ENCODE measurements at regions not wholly inside any gene's neighbourhood (a gene's known extent, or its start where the extent isn't known, plus 50 kb on each side); places are given as distances from the start of the nearest gene placed in this dataset.
"Not testable (repeated sequence)": the region's sequence is repeated elsewhere in the genome, so short reads cannot be mapped to it uniquely, and the experiment has no call there.

DNA sequence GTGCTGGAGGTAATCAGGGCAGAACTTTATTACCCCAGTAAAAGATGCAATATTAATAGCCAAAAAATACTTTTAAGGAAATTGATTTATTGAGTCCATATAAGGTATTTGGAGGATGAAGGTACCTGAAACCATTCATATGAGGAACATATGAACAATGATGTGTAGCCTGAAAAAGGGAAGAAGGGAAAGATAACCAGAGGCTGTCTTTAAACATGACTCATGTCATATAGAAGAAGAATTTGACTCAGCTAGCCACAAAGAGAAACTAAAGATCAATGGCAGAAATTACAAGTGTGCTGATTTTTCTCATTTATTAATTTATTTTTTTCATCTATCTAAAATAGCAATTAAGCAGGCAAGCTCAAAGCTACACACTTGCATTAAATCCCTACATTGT, 136.2 kb upstream of the DUSP10 start:
- DNase-seq (ENCODE audit: low spot score): no peak

DNA sequence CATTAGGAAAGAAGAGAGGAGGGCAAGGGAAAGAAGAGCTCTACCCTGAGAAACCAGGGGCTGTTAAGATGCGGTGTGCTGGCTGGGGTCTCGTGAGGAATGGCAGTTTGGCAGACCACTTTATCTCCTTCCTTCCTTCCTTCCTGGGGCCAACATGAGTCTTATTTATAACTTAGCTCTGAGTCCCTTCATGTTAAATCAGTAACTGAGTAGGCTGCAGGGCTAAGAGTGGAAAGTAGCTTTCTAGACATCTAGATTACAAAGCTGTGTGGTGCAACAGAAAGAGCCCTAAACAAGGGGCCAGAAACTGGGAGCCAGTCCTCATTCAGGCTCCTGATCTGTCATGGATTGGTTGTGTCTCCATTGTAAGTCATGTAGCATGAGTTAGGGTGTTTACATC, 135.4 kb upstream of the DUSP10 start:
- no peak for DNase-seq (ENCODE audit: low spot score)

DNA sequence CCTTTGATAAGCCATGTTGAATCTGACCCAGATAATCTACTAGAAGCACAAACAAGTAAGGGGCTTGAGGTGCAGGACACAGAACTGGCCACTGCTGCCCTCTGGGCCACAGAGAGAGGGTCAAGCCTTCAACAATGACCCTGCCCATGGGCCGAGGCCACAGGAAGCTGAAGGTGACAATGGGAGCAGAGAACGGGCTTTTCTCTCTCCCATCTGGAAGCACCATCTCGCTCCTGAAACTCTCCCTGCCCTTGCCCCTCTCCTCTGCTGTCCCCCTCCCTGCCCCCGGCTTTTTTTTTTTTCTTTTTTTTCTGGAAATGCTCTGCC, 133.1 kb upstream of the DUSP10 start:
- DNase-seq (ENCODE audit: low spot score): no peak

DNA sequence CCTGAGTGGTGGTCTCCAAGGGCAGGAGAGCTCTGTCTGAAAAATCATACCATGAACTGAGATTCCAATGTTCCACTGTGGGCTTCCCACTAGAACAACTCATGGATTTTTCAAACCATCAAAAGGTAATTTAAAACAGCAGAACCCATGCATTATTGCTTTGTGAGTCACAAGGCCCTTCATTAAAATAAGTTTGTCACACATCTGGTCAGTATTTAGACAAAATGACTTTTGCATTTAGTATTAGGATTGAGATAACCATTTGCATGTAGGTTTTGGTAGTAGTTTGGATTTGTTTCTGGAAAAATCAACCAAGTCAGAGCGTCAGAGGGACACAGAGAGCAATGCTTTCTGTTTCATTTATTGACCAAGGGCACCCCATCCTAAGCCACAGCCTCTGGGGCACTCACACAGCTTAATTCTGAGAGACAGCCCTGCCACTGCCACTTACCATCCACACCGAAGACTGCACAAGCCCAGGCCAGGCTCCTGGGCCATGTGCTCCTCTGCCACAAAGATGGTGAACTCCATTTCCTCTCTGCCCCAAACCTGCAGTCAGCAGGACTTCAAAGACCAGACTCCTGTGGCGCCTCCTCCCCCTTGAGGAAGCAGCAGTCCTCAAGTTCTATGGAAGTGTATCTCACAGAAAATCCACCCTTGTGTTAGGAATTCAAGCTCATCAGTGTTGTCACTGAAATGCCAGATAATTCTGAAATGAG, 132.6 kb upstream of the DUSP10 start:
- peak; percentile 42 for DNase-seq (ENCODE audit: low spot score)

DNA sequence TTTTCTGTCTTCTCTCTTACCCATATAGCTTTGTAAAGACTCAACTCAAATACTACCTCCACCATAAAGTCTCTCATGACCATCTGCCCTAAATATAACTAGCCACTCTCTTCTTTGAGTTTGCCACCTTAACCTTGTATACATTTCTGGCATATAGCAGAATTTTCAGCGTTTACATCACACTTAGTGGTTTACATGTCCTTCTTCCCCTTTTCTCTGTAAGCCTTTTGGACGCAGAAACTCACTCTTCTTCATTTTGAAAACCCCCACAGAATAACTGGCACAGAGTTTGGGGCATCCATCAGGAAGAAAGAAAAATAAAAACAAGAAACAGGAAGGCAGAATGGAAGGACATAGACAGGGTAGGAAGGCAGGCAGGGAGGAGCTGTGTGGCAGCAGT, 131.8 kb upstream of the DUSP10 start:
- DNase-seq (ENCODE audit: low spot score): no peak

DNA sequence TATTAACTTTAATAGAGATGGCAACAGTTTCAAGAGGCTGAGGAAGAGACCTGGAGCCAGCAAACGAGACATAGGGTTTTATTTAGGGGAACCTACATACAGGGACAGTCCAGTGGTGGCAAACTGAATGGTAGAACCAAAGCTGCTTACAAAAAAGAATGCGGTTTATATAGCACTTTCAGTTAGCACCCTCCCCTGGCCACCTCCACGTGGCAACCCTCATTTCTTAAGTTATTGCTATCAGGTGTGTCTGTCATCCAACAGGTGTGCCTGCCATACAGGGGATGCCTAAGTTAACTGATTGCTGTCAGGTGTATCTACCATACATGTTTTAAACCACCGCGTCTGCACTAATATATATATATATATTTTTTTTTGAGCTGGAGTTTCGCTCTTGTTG, 129.2 kb upstream of the DUSP10 start:
- no peak for DNase-seq (ENCODE audit: low spot score)

DNA sequence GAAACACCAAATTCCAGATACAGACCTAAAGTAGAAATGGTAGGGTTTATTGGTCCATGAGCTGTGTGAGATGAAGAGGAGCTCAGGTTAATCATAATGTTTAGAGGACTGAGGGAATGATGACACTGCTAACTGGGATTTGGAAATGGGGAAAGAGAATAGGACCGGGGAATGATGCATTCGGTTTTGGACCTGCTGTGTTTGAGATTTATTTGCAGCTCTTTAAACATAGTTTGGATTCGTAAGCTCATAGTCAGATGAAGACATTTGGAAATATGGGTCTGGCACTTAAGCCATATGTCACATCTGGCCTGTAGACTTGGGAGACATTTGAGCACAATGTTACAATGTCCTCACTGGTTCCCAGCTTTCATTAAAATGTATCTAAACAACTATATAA, 127.9 kb upstream of the DUSP10 start:
- DNase-seq (ENCODE audit: low spot score): peak; percentile 69

DNA sequence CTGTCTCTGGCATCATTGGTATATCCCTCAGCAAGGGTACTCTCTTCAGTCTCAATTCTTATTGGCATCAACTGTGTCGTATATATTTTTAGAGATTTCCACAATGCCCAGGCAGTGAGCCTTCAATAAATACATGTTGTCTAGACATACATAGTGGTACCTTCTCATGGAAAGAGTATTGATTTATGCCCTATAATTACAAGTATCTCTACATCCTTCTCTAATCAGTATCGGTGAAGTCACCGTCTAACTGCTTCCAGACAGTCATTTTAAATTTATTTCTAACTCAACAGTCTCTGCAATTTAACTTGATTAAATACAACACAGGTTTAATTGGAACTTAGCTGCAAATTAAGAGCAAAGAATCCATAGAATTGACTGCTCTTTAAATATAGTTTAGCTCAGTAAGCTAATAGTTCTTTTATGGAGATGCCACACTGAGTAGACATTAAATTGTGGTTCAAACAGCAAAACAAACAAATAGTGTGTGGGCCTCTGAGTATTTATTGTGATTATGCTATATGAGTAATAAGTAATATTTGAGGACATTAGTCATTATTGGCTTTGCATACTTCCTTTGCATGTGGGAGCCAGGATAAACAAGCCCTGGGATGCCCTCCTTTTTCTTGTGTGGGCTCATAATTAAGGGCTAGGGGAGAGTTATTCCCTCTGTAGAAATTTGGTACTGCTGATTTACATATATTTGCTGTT, 126.9 kb upstream of the DUSP10 start:
- DNase-seq (ENCODE audit: low spot score): peak; percentile 47

DNA sequence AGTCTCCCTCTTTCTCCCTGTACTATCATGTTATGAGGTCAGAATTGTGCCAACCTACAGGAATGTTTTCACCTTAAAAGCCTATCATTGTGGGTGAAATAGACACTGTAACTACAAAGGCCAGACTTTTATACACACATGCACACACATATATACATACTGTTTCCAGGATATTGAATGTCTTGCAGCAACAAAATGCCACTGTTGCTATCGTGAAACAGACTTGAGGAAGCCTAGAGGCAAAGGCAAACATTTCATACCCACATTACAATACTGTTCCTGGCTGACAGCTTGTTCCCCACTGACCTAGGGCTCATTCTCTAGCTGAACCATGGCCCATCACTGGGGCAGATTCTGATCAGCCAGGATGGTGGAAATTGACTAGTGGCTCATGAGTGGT, 125.1 kb upstream of the DUSP10 start:
- DNase-seq (ENCODE audit: low spot score): no peak

DNA sequence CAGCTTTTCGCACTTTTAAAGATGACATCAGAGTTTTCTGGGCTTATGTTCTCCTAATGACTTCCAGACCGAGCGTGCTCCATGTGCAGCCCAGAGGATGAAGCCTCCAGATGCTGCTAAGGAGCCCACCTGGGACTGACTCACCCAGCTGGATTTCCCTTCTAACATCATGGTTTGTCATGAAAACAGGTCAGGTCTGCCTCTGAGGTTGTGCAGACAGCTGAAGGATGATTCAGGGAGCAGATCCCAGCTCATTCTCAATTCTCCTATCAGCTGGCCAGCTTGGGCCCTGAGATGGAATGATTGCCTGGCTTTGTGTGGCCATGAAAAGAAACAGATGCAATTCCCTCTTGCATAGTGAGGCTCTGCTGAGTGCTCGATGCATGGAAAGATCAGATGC, 123.9 kb upstream of the DUSP10 start:
- DNase-seq (ENCODE audit: low spot score): no peak

DNA sequence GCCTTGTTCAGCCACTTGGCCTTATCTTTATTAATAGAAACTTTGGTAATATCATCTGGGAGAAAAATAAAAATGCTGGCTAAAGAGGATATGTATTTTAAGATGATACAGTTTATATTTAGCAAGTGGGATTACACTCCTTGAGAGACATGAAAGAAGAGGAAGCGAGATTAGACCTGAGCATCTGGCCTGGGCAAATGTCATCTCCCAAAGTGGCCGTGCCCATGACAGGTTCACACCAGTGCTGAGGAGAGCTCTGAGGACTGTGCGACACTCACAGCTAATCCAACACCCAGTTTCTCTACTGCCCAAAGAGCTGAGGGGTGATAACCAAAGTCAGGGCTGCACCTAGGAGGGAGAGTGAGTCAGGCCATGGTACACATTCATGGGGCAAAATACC, 121.7 kb upstream of the DUSP10 start:
- no peak for DNase-seq (ENCODE audit: low spot score)

DNA sequence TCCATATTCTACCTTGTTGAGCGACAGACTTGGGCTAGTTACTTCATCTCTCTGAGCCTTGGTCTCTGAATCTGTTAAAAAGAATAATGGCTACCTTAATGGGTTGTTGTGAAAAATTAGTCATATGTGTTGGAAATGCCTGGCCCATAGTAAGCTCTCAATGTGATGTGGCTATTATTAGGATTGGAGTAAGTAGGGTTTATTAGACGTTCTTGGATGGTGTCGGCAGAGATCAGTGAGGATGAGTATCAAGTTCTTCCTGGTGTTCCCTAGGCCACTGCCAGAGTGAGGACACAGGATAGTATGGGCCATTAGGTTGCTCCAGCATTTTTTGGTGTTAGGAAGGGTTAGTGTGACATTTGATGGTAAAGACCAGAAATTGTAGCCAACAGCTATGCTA, 121.1 kb upstream of the DUSP10 start:
- DNase-seq (ENCODE audit: low spot score): no peak

DNA sequence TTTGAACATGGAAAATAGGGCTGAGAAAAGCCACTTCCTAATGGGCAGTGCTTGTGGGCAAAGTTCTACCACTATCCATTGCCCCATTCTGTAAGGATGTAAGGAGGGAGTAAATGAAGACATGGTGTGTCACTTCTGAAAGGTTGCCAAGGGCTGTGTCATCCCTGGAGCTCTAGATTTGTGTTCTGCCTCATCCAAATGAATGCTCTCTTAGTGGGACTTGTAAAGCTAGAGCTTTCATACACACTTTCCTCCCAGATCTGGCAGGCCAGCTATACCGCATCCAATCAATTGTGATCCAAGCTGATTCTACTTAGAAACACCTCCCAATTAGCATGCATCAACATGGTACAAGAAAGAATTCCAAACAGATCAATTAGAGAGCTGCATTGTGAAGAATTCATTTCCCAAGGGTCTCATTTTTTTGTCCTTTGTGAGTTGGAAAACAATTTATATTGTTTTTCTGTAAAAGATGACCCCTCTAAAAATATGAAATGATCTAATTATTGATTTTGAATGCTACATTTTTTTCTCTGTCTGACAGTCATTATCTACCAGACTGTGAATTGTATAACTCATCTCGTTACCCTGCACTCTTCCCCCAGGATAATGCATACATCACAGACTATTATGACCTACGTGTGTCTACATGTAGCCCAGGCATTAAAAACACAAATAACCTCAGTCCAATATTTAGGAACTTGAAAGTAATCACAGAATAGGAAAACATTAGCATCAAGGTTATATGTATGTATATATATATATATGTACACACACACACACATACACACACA, 117.1 kb upstream of the DUSP10 start:
- DNase-seq (ENCODE audit: low spot score): peak; percentile 79

DNA sequence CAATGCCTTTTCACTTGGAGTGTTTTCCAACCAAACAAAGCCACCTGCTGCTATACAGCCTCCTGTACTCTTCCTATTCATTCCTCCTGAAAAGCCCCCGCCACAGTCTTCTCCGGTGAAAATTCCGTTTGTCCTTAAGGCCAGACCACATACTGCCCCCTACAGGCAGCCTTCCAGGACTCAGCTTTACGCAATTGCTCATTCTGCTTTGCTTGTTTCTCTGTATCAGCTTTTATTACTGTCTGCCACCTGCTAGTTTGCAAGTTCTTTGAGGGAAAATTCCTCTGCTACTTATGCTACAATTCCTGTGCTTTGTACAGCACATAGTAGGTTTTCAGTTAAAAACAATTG, 115.2 kb upstream of the DUSP10 start:
- DNase-seq (ENCODE audit: low spot score): not testable (repeated sequence)

DNA sequence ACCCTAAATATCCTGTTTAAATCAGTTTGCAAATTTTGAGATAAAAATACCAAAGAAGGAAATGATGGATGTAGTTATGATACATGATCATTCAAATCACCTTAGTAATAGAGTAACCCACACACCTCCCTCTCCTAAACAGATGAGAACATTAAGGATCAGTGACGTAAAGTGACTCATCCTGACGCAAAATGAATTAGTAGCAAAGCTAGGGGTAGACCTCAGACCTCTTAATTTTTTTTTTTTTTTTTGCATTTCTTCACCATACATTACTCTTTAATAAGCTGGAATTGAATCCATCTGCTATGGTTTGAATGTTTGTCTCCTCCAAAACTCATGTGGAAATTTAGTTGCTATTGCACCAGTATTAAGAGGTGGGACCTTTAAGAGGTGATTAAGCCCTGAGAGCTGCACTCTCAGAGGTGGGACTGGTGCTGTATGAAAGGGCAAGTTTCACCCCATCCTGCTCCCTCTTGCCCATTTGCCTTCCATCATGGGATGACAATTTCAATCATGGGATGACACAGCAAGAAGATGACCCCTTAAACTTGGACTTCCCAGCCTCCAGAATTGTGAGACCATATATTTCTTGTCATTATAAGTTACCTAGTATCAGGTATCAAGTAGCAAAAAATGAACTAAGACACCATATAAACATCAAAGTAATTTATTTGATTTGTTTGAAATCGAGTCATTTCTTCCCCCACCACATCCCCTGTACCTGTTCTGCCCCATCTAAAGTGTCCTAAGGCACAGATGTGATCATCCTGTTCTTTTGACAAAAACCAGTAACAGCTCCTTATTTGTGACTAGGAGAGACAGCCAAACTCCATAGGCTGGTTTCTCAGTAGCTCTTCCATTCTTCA, 114.6 kb upstream of the DUSP10 start:
- no peak for DNase-seq (ENCODE audit: low spot score)

DNA sequence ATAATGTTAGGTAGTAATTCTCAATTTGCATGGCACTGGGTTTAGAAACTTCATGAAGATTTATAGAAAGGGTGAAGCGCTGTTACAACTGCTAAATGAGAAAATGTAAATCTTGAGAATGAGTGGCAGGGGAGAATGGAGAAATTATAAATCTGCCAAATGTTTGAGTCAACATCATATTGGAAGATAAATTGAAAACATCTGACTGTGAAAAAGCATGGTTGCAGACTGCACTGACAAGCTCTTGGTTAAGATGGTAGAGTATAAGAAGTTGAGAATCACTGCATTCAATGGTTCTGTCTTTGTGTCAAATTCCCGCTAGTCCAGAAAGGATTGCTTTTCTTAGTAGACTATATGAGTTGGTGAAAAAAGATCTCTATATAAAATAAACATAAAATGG, 113.3 kb upstream of the DUSP10 start:
- DNase-seq (ENCODE audit: low spot score): no peak

DNA sequence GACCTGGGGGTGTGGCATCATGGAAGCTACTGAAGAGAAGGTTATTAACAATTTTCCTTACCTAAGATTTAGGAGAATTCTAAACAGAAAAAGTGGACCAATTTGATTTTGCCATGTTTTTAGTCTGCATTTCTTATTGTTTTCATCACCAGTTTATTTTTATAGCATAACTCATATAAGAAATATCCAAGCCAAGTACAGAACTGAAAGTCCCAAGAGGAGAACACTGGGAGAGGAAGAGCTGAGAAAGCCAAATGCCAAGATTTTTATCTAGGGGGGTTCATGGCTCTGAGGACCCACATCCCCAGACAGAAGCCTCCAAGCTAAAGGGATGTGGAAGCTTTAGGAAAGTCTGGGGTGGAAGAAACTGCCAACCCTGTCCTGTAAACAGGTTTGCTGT, 109.4 kb upstream of the DUSP10 start:
- no peak for DNase-seq (ENCODE audit: low spot score)

DNA sequence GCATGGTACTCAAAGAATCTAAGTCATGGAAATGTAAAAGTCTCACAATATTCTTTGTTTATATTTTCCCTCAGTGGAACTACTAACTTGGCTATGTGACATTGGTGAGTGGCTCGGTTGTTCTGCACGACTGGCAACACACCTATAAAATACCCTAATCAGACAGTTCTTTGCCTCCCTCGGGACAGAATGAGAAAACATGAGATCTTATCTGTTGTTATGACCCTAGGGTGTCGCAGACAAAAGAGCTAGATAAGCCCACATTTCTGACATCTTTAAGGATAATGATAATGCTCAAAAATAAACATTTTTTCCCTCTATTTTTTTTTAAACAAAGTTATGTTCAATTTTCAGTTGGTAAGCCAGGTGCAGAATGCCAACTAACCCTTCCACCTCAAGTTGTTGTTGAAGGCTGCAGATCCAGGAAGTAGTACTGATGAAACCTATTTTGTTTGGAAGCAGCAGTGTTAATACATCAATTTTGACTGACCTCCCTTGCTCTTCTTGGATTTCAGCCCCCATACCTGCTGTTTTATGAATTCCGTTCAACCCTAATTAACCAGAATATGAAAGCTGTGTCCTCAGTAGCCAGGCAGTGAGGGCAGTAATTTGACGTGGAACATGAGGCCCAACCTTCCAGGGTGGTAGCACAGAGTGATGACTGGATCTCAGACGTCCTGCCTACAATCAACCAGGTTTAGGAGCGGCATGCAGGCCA, 108.7 kb upstream of the DUSP10 start:
- DNase-seq (ENCODE audit: low spot score): no peak

DNA sequence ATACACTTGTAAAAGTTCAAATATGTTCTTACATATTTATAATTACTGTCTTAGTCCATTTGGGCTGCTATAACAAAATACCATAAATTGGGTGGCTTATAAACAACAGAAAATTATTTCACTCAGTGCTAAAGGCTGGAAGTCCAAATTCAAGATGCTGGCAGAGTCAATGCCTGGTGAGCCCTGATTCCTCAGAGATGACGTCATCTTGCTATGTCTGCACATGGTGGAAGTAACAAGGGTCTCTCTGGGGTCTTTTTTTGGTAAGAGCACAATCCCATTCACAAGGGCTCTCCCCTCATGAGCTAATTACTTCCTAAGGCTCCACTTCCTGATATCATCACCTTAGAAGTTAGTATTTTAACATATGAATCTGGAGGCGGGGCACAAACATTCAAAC, 108.0 kb upstream of the DUSP10 start:
- DNase-seq (ENCODE audit: low spot score): no peak

DNA sequence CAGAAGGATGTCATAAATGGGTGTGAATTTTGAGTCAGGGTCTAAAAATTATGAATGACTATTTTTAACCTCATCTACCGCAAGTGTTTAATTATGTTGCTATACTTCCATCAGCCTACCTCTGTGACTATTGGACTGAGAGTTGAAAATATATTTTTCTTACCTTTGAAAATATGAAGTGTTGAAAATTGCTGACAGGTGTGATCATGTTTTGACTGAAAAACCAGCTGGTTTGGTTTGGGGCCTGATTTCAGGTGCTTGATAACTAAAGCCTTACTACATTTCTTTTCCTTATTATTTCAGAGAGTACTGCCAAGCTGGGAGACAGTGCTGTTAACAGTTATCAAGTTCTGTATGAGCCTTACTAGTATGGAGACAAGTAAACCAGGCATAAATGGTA, 107.2 kb upstream of the DUSP10 start:
- DNase-seq (ENCODE audit: low spot score): no peak

DNA sequence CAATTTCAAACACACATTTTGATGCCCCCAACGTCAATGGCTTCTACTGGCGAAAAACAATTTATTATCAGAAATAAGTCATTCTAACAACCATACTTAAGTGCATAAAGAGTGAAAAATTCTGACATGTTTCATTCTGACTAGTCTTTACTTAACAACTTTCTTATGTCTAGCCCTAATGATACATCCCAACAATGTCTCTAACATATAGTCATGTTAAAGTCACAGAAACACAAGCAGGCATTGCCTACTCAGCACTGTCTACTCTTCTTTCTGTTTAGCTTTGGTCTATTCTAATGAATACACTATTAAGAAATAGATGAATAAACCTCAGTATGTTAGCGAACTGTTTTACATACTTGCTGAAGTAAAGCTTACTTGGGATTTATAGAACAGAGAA, 105.8 kb upstream of the DUSP10 start:
- no peak for DNase-seq (ENCODE audit: low spot score)

Data from AG20443 (cell line).